ENCODE measurements at regions not wholly inside any gene's neighbourhood (a gene's known extent, or its start where the extent isn't known, plus 50 kb on each side); places are given as distances from the start of the nearest gene placed in this dataset.

- intact Hi-C loops (cut with micrococcal nuclease; ENCODE audit: unreplicated experiment) (no loop called here), in situ Hi-C loops (cut with HindIII; ENCODE audit: low pct_unique_long_range_greater_than_20kb, low sequenced_read_pairs) (no loop called here)
- H3K4me3 ChIP-seq (ENCODE audit: low read depth in 2 of 2, low read length in 2 of 2) = no peak overlapping the region
- no peaks in the 10 kb centered on the region for H3K4me1 ChIP-seq (ENCODE audit: control insufficient read depth, insufficient read depth, low read length)
- H3K9me3 ChIP-seq (ENCODE audit: control insufficient read depth, insufficient read depth, low read depth, low read length) = no peaks in the 10 kb centered on the region
- no peaks in the 10 kb centered on the region for H3K27me3 ChIP-seq (ENCODE audit: control insufficient read depth, insufficient read depth, low read length)
- POLR2A ChIA-PET = no interaction called here
- no TSS peak for BruUV-seq (replicated peaks)
- TF ChIP-seq CTCF (IDR thresholded peaks at IDR 0.05) = no peak
- no peak for TF ChIP-seq SIN3A (IDR thresholded peaks at IDR 0.05; ENCODE audit: borderline replicate concordance, insufficient read depth, low read depth, low read length)
- TF ChIP-seq TCF7L2 (IDR thresholded peaks at IDR 0.05; ENCODE audit: low read depth, low read length) = no peak
- no peak for TF ChIP-seq REST (IDR thresholded peaks at IDR 0.05; ENCODE audit: insufficient read depth in 1 of 2, low read depth in 2 of 2, low read length in 1 of 2)
- no peak for TF ChIP-seq POLR2AphosphoS5 (IDR thresholded peaks at IDR 0.05; ENCODE audit: low read depth, low read length)
- DNase-seq (ENCODE audit: low read depth, low spot score) (no peak), ATAC-seq (no peak)
- CTCF ChIA-PET = no interaction called here
- no peaks in the 10 kb centered on the region for H3K36me3 ChIP-seq (ENCODE audit: control insufficient read depth, insufficient read depth, low read length)
- H3K27ac ChIP-seq (ENCODE audit: low read length) = no peak overlapping the region
These were observed 469.9 kb upstream of the TUSC1 start for GRCh38 chr9:26148128-26148527.

GRCh38 chr9:26145938-26146337 lies 467.7 kb upstream of the TUSC1 start:
- DNase-seq (ENCODE audit: low read depth, low spot score) (no peak), ATAC-seq (no peak)
- Histone ChIP-seq H3K4me3 (ENCODE audit: low read depth in 2 of 2, low read length in 2 of 2) (no peak overlapping the region), H3K27me3 (ENCODE audit: control insufficient read depth, insufficient read depth, low read length) (no peaks in the 10 kb centered on the region), H3K9me3 (ENCODE audit: control insufficient read depth, insufficient read depth, low read depth, low read length) (no peaks in the 10 kb centered on the region), H3K36me3 (ENCODE audit: control insufficient read depth, insufficient read depth, low read length) (no peaks in the 10 kb centered on the region), H3K4me1 (ENCODE audit: control insufficient read depth, insufficient read depth, low read length) (no peaks in the 10 kb centered on the region), H3K27ac (ENCODE audit: low read length) (no peak overlapping the region)
- intact Hi-C loops (cut with micrococcal nuclease; ENCODE audit: unreplicated experiment) (no loop called here), in situ Hi-C loops (cut with HindIII; ENCODE audit: low pct_unique_long_range_greater_than_20kb, low sequenced_read_pairs) (no loop called here)
- TF ChIP-seq REST (IDR thresholded peaks at IDR 0.05; ENCODE audit: insufficient read depth in 1 of 2, low read depth in 2 of 2, low read length in 1 of 2) (no peak), CTCF (IDR thresholded peaks at IDR 0.05) (no peak), SIN3A (IDR thresholded peaks at IDR 0.05; ENCODE audit: borderline replicate concordance, insufficient read depth, low read depth, low read length) (no peak), POLR2AphosphoS5 (IDR thresholded peaks at IDR 0.05; ENCODE audit: low read depth, low read length) (no peak), TCF7L2 (IDR thresholded peaks at IDR 0.05; ENCODE audit: low read depth, low read length) (no peak)
- BruUV-seq (replicated peaks) = no TSS peak
- CTCF ChIA-PET = no interaction called here
- POLR2A ChIA-PET = no interaction called here
